H1 (cell line): ENCODE measurements at regions not wholly inside any gene's neighbourhood (a gene's known extent, or its start where the extent isn't known, plus 50 kb on each side); places are given as distances from the start of the nearest gene placed in this dataset.
A peak's percentile ranks its signal among the peaks of the same experiment; 100 is the strongest.

Experiments used
- CTCF ChIA-PET: fragments of 300-600 bp; sonication (Branson Sonifier 250); formaldehyde crosslinking; loops from one replicate; lab custom pipeline; 2021; ENCODE audit not compliant: partially characterized antibody; lab: Charles Lee
- POLR2A ChIA-PET: fragments of 300-600 bp; sonication (Branson Sonifier 250); formaldehyde crosslinking; loops from one replicate; lab custom pipeline; 2021; ENCODE audit warnings: inconsistent platforms; ENCODE audit not compliant: partially characterized antibody; lab: Charles Lee
- DNase-seq, 2 experiments: peaks; one replicate each; pipeline versions ENCODE4 v3.0.0 to v3.0.0-alpha.2; 2010 to 2022; ENCODE audit warnings: low spot score in 2 of 2, low read depth in 1 of 2, mixed read lengths in 1 of 2
- FAIRE-seq: peaks from 2 replicates; lab custom pipeline; 2011; peaks lifted over from hg19 to GRCh38; lab: Jason Lieb, UNC
- H2AFZ ChIP-seq: 2 replicates; pipeline ENCODE4 v1.8.1; 2012; ENCODE audit warnings: low read length, inconsistent platforms
- H2AK5ac ChIP-seq: 2 replicates; pipeline ENCODE4 v1.6.1; 2013; ENCODE audit warnings: low read depth, low read length
- H2BK120ac ChIP-seq: replicated peaks from 2 replicates; pipeline ENCODE3; 2013; ENCODE audit warnings: low read depth, low read length, inconsistent platforms
- H2BK12ac ChIP-seq: 2 replicates; pipeline ENCODE4 v1.6.1; 2013; ENCODE audit warnings: low read depth, low read length
- H2BK15ac ChIP-seq: 2 replicates; pipeline ENCODE4 v1.6.1; 2013; ENCODE audit warnings: low read length
- H2BK20ac ChIP-seq: 2 replicates; pipeline ENCODE4 v1.6.1; 2013; ENCODE audit warnings: low read length
- H2BK5ac ChIP-seq: 2 replicates; pipeline ENCODE4 v1.6.1; 2013; ENCODE audit warnings: low read depth, low read length
- H3K14ac ChIP-seq: 2 replicates; pipeline ENCODE4 v1.6.1; 2013; ENCODE audit warnings: inconsistent platforms; ENCODE audit not compliant: insufficient read length
- H3K18ac ChIP-seq: 2 replicates; pipeline ENCODE4 v1.6.1; 2013; ENCODE audit warnings: low read length; ENCODE audit errors: extremely low read depth
- H3K23ac ChIP-seq: 2 replicates; pipeline ENCODE4 v1.6.1; 2013; ENCODE audit warnings: inconsistent platforms; ENCODE audit not compliant: insufficient read length
- H3K23me2 ChIP-seq: 2 replicates; pipeline ENCODE4 v1.6.1; 2013; ENCODE audit warnings: low read depth, low read length
- H3K27ac ChIP-seq: 2 replicates; pipeline ENCODE4 v1.6.1; 2011; ENCODE audit warnings: low read depth, low read length, inconsistent platforms
- H3K27me3 ChIP-seq, 4 experiments: replicated peaks in 1 of 4; 1 replicate in 1 of 4; 2 replicates in 3 of 4; pipeline versions ENCODE4 v1.6.1 to v1.8.1; 2011 to 2013; ENCODE audit warnings: low read length in 3 of 4, mild to moderate bottlenecking in 3 of 4, inconsistent platforms in 2 of 4, mixed read lengths in 2 of 4, moderate library complexity in 1 of 4; ENCODE audit not compliant: control insufficient read depth in 3 of 4, insufficient read depth in 3 of 4; ENCODE audit errors: extremely low read depth in 1 of 4
- H3K36me3 ChIP-seq, 4 experiments: 2 replicates each; pipeline versions ENCODE4 v1.6.1 to v1.8.1; 2011 to 2013; ENCODE audit warnings: mild to moderate bottlenecking in 4 of 4, low read length in 3 of 4, moderate library complexity in 2 of 4, control low read depth in 1 of 4, inconsistent platforms in 1 of 4; ENCODE audit not compliant: insufficient read depth in 4 of 4, control insufficient read depth in 2 of 4
- H3K4ac ChIP-seq: replicated peaks from 2 replicates; pipeline ENCODE3; 2013; ENCODE audit warnings: low read length, low read depth, mixed read lengths, inconsistent platforms; ENCODE audit not compliant: insufficient read length
- H3K4me1 ChIP-seq, 4 experiments: replicated peaks in 1 of 4; 1 replicate in 1 of 4; 2 replicates in 3 of 4; pipeline versions ENCODE4 v1.6.1 to v1.8.1; 2011 to 2013; ENCODE audit warnings: low read length in 3 of 4, inconsistent platforms in 2 of 4, mixed read lengths in 1 of 4; ENCODE audit not compliant: insufficient read depth in 4 of 4, control insufficient read depth in 3 of 4
- H3K4me2 ChIP-seq, 2 experiments: 2 replicates each; pipeline versions ENCODE4 v1.6.1 to v1.8.1; 2011 to 2013; ENCODE audit warnings: low read depth in 2 of 2, low read length in 2 of 2, control low read depth in 1 of 2, inconsistent platforms in 1 of 2, mild to moderate bottlenecking in 1 of 2; ENCODE audit not compliant: insufficient read depth in 1 of 2
- H3K4me3 ChIP-seq, 4 experiments: fragments of 200-600, 300-600 bp in 1 of 4; sonication (generic), shearing (Covaris generic), sonication (Bioruptor Twin) in 1 of 4; 2 replicates each; pipeline versions ENCODE4 v1.5.1 to v1.8.1; 2011 to 2016; ENCODE audit warnings: low read length in 4 of 4, low read depth in 3 of 4, control low read depth in 2 of 4, inconsistent platforms in 2 of 4, mild to moderate bottlenecking in 2 of 4, mixed read lengths in 1 of 4, moderate library complexity in 1 of 4; ENCODE audit not compliant: insufficient read depth in 2 of 4; ENCODE audit errors: extremely low read depth in 1 of 4
- H3K56ac ChIP-seq: replicated peaks from 2 replicates; pipeline ENCODE3; 2013; ENCODE audit warnings: low read depth, mild to moderate bottlenecking, mixed read lengths, low read length, inconsistent platforms; ENCODE audit not compliant: insufficient read length
- H3K79me1 ChIP-seq: 2 replicates; pipeline ENCODE4 v1.6.1; 2013; ENCODE audit warnings: low read depth, low read length, control low read depth
- H3K79me2 ChIP-seq, 2 experiments: 2 replicates each; pipeline versions ENCODE4 v1.6.1 to v1.8.1; 2012 to 2013; ENCODE audit warnings: low read length in 2 of 2, mild to moderate bottlenecking in 2 of 2, inconsistent platforms in 1 of 2; ENCODE audit not compliant: insufficient read depth in 2 of 2, control insufficient read depth in 1 of 2
- H3K9ac ChIP-seq, 4 experiments: replicated peaks in 1 of 4; 1 replicate in 1 of 4; 2 replicates in 3 of 4; pipeline versions ENCODE4 v1.6.1 to v1.8.1; 2011 to 2013; ENCODE audit warnings: low read depth in 3 of 4, low read length in 3 of 4, control low read depth in 2 of 4, mild to moderate bottlenecking in 2 of 4, moderate library complexity in 2 of 4, inconsistent platforms in 1 of 4; ENCODE audit errors: extremely low read depth in 1 of 4
- H3K9me3 ChIP-seq, 2 experiments: 2 replicates each; pipeline versions ENCODE4 v1.6.1 to v1.8.1; 2012 to 2013; ENCODE audit warnings: mild to moderate bottlenecking in 2 of 2, moderate library complexity in 2 of 2, control low read depth in 1 of 2, inconsistent platforms in 1 of 2, low read depth in 1 of 2, low read length in 1 of 2, mixed read lengths in 1 of 2; ENCODE audit not compliant: insufficient read depth in 2 of 2
- H4K20me1 ChIP-seq, 2 experiments: replicated peaks in 1 of 2; 2 replicates each; pipeline versions ENCODE3 to v1.8.1; 2011 to 2013; ENCODE audit warnings: inconsistent platforms in 2 of 2, low read length in 2 of 2, mild to moderate bottlenecking in 1 of 2; ENCODE audit not compliant: insufficient read depth in 2 of 2, control insufficient read depth in 1 of 2
- H4K5ac ChIP-seq: 2 replicates; pipeline ENCODE4 v1.6.1; 2013; ENCODE audit warnings: low read length, low read depth, mixed read lengths, inconsistent platforms; ENCODE audit not compliant: insufficient read length
- H4K8ac ChIP-seq: 2 replicates; pipeline ENCODE4 v1.8.0; 2013; ENCODE audit warnings: mild to moderate bottlenecking, moderate library complexity, low read length, inconsistent platforms; ENCODE audit not compliant: insufficient read depth; ENCODE audit errors: extremely low read depth
- H4K91ac ChIP-seq: replicated peaks from 2 replicates; pipeline ENCODE3; 2013; ENCODE audit warnings: low read length, mixed read lengths, inconsistent platforms; ENCODE audit not compliant: insufficient read length
- BACH1 ChIP-seq: IDR thresholded peaks from 2 replicates; pipeline ENCODE4 v1.6.1; 2012; ENCODE audit warnings: low read length, improper control_type of control experiment
- CBX5 ChIP-seq: fragments of 300-800, 300-1000 bp; sonication (generic); IDR thresholded peaks from 2 replicates; pipeline ENCODE4 v1.7.1; 2016; ENCODE audit warnings: antibody characterized with exemption, low read length, low read depth
- CBX8 ChIP-seq: fragments of 300-800, 300-1000 bp; sonication (generic); IDR thresholded peaks from 2 replicates; pipeline ENCODE4 v1.7.1; 2016; ENCODE audit warnings: low read depth, low read length, borderline replicate concordance
- GTF2F1 ChIP-seq: IDR thresholded peaks from 2 replicates; pipeline ENCODE4 v1.6.1; 2012; ENCODE audit warnings: low read depth, low read length, improper control_type of control experiment, borderline replicate concordance
- HDAC2 ChIP-seq, 2 experiments: fragments of 300-600 bp in 1 of 2; sonication (generic) in 1 of 2; IDR thresholded peaks; 2 replicates each; pipeline ENCODE4 v1.6.1; 2011 to 2012; ENCODE audit warnings: low read depth in 2 of 2, low read length in 2 of 2, mild to moderate bottlenecking in 2 of 2, moderate library complexity in 2 of 2, borderline replicate concordance in 1 of 2, inconsistent platforms in 1 of 2
- JUND ChIP-seq: IDR thresholded peaks from 2 replicates; pipeline ENCODE4 v1.6.1; 2011; ENCODE audit warnings: mild to moderate bottlenecking, improper control_type of control experiment, low read length
- PHF8 ChIP-seq: fragments of 200-600 bp; sonication (generic); conservative IDR thresholded peaks from 2 replicates; pipeline ENCODE4 v1.7.1; 2012; ENCODE audit warnings: low read depth, mild to moderate bottlenecking, inconsistent platforms, low read length, moderate library complexity
- POLR2AphosphoS5 ChIP-seq: IDR thresholded peaks from 2 replicates; pipeline ENCODE4 v1.6.1; 2011; ENCODE audit warnings: low read depth, low read length
- RXRA ChIP-seq: IDR thresholded peaks from 2 replicates; pipeline ENCODE4 v1.6.1; 2011; ENCODE audit warnings: low read depth, mild to moderate bottlenecking, low read length, moderate library complexity; ENCODE audit not compliant: insufficient read depth
- SP1 ChIP-seq: IDR thresholded peaks from 2 replicates; pipeline ENCODE4 v1.6.1; 2011; ENCODE audit warnings: low read depth, low read length
- WGBS, 2 experiments: shearing (Covaris generic) in 1 of 2; methylation state at CpG; one replicate each; pipeline versions ENCODE4 v1.1.6 to v1.1.7; 2013 to 2015; ENCODE audit warnings: low lambda C conversion rate in 2 of 2, mixed read lengths in 2 of 2, inconsistent platforms in 1 of 2, low coverage in 1 of 2, missing lambda C conversion rate in 1 of 2; ENCODE audit not compliant: insufficient replicate concordance in 2 of 2, insufficient coverage in 1 of 2, insufficient read length in 1 of 2; ENCODE audit errors: extremely low coverage in 1 of 2, missing lambda C conversion rate in 1 of 2; 5-methylcytosine and 5-hydroxymethylcytosine counted together
- TF ChIP-seq, protein P1 (sequence below): IDR thresholded peaks from 2 replicates; pipeline ENCODE4 v1.6.1; 2012; ENCODE audit warnings: low read length, inconsistent platforms

DNA sequence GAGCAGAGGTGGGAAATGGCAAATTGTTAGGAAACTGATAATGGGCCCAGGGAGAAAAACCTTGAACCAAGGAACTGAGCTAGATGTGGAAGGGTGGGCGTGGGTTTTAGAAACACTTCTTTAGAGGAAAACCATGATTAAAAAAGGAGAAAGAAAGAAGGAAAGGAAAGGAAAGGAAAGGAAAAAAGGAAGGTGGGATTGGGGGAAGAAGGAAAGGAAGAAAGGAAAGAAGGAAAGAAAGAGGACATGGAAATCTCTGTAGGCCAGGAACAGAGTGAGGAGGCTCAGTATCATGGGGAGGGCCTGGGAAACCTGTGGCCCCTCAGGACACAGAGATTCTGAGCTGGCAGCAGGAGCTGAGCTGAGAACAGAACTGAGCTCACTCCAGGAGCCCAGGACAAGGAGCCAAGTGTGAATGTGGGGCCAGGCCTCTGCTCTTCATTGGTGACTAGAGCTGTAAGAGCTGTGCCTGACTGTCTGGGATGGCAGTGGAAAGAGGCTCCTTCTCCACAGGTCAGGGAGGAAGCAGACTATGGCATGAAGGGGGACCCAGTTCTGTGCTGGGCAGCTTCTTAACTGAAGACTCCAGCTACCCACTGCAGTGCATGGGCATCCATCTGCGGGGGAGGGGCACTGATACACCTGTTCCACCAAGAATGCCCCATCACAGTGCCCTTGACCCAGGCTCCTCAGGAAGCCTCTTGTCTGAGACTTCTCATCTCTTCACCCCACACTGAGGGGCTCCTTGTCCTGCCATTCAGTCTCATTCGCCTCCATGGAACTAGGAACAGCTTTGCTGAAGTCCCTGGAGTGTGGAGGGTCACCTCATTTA is 116.1 kb upstream of the BACH2 start:
- no peak overlapping the region for H4K8ac ChIP-seq
- FAIRE-seq (no peak), DNase-seq (no peak)
- H3K27ac ChIP-seq = no peak overlapping the region
- H2AFZ ChIP-seq = no peak overlapping the region
- no peaks in the 10 kb centered on the region for H3K79me1 ChIP-seq
- H2BK12ac ChIP-seq = no peak overlapping the region; the same call in 1 of the 2 replicates
- POLR2A ChIA-PET = interaction anchor here (1.0 to 1.1 kb wide), 2 partner anchors 10 to 44 kb away, joined by 4 read pairs; no protein-coding TSS in a partner anchor
- H3K27me3 ChIP-seq = no peaks in the 10 kb centered on the region
- H4K91ac ChIP-seq = no peak overlapping the region
- no peak overlapping the region for H2AK5ac ChIP-seq
- no peak overlapping the region for H3K4me3 ChIP-seq
- H3K79me2 ChIP-seq = no peaks in the 10 kb centered on the region
- H2BK5ac ChIP-seq = no peak overlapping the region
- no peaks in the 10 kb centered on the region for H3K36me3 ChIP-seq
- CTCF ChIA-PET = interaction anchor here (1.0 to 4.4 kb wide), 7 partner anchors 8 to 472 kb away, joined by 3 to 17 read pairs (median 5); no protein-coding TSS in a partner anchor
- no peak overlapping the region for H3K18ac ChIP-seq
- WGBS, 2 experiments = 63% methylated on average over 3 of the region's 3 CpGs; no CpG with 5 or more reads in 1 of the 2 experiments
- no peak overlapping the region for H3K14ac ChIP-seq
- no peak overlapping the region for H4K5ac ChIP-seq
- peak overlapping the region; percentile 72; the same call in 1 of the 2 replicates for H2BK20ac ChIP-seq
- no peaks in the 10 kb centered on the region for H3K9me3 ChIP-seq
- no peak overlapping the region for H3K4ac ChIP-seq
- H2BK120ac ChIP-seq = no peak overlapping the region
- H3K56ac ChIP-seq = no peak overlapping the region
- no peaks in the 10 kb centered on the region for H3K23me2 ChIP-seq
- H3K23ac ChIP-seq = no peak overlapping the region
- no peak overlapping the region; a peak in 2 of 4 replicates for H3K4me2 ChIP-seq
- H3K9ac ChIP-seq = no peak overlapping the region
- H2BK15ac ChIP-seq = no peak overlapping the region
- H3K4me1 ChIP-seq = peaks cover 0 to 12% (median 7%) of the 10 kb centered on the region in 4 experiments; a peak in 5 of 7 replicates
- H4K20me1 ChIP-seq = no peaks in the 10 kb centered on the region
- TF ChIP-seq RXRA = no peak
- TF ChIP-seq POLR2AphosphoS5 = no peak
- TF ChIP-seq, protein P1, sequence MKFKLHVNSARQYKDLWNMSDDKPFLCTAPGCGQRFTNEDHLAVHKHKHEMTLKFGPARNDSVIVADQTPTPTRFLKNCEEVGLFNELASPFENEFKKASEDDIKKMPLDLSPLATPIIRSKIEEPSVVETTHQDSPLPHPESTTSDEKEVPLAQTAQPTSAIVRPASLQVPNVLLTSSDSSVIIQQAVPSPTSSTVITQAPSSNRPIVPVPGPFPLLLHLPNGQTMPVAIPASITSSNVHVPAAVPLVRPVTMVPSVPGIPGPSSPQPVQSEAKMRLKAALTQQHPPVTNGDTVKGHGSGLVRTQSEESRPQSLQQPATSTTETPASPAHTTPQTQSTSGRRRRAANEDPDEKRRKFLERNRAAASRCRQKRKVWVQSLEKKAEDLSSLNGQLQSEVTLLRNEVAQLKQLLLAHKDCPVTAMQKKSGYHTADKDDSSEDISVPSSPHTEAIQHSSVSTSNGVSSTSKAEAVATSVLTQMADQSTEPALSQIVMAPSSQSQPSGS = no peak
- no peak for TF ChIP-seq SP1
- no peak for TF ChIP-seq PHF8
- no peak for TF ChIP-seq GTF2F1
- no peak for TF ChIP-seq BACH1
- no peak for TF ChIP-seq JUND
- no peak for TF ChIP-seq HDAC2 (IDR thresholded peaks at IDR 0.05; ENCODE audit: borderline replicate concordance in 1 of 2, low read depth in 2 of 2, low read length in 2 of 2)
- no peak for TF ChIP-seq CBX5
- TF ChIP-seq CBX8 = no peak
